Stimulated activated CD4-positive, alpha-beta T cell treated with anti-CD3 and anti-CD28 coated beads, Interleukin-15, amount 100 ng/mL, for 24 hours (primary cell): ENCODE measurements at regions not wholly inside any gene's neighbourhood (a gene's known extent, or its start where the extent isn't known, plus 50 kb on each side); places are given as distances from the start of the nearest gene placed in this dataset.
"Not testable (repeated sequence)": the region's sequence is repeated elsewhere in the genome, so short reads cannot be mapped to it uniquely, and the experiment has no call there.

Source experiments
- DNase-seq: peaks from one replicate; pipeline ENCODE4 v3.0.0-alpha.2; 2020

DNA sequence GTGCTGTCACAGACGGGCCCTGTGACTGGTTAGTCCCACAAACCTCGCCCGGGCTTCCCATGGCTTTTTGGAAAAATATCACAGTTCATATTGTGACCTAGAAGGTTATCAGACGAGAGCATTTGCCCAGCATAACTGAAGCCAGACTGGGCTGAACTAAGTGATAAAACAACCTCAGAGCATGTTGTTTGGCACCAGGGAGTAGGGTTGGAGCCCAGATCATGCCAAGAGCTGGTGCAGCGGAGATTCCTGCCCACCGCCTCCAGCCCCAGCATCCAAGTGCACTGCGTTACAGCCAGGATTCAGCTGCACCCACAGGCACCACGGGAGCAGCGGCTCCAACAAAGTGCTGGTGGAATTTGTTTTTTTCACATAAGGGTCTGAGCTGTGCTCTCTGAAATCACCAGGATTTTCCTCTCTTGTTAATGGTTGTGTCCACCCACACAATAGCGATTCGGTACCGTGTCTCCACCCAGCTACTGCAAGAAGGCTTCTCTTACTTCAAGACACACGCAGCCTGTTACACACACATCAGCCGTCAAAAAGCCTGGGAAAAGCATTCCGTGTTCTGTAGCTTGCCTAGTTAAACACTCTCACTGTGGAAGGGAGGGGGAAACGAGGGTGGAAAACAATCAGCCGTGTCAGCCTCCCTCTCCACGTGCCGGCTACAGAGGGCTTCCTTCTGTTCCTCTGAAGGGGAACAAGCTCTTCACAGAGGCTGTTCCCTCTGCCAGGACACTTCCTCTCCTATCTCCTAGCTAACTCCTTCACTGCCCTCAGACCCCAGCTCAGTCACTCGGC, 273.8 kb downstream of the C16orf95 start:
- no peak for DNase-seq

DNA sequence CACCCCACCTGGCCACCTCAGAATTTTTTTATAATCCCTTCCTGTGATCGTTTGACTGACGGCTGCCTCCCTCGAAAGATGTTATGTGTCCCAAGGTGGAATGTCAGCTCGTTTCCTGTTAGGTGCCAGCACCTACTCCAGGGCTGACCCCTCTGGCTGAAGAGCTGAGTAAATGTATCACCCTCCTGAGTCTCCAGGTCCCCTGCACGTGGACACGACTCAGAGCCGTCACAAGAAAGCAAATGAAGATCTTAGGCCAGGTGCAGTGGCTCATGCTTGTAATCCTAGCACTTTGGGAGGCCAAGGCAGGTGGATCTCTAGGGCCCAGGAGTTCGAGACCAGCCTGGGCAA, 273.2 kb downstream of the C16orf95 start:
- DNase-seq, result no peak

DNA sequence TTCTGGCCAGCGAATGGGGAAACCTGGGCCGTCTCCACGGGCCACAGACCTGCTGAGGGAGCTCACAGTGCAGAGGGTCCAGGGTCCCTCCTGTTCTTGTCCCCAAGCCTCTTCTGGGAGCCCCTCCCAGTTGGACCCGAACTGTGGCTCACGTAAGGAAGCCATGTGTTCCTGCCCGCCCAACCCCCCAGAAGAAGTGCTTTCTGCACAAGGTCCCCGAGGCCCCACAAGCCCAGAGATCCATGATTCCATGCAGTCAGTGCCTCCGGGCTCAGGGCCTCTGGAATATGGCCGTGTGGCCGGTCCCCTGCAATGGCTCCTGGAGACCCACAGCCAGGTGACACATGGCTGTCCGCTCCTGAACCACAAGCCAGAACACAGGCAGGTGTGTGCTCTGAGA, 272.4 kb downstream of the C16orf95 start:
- DNase-seq, result no peak

DNA sequence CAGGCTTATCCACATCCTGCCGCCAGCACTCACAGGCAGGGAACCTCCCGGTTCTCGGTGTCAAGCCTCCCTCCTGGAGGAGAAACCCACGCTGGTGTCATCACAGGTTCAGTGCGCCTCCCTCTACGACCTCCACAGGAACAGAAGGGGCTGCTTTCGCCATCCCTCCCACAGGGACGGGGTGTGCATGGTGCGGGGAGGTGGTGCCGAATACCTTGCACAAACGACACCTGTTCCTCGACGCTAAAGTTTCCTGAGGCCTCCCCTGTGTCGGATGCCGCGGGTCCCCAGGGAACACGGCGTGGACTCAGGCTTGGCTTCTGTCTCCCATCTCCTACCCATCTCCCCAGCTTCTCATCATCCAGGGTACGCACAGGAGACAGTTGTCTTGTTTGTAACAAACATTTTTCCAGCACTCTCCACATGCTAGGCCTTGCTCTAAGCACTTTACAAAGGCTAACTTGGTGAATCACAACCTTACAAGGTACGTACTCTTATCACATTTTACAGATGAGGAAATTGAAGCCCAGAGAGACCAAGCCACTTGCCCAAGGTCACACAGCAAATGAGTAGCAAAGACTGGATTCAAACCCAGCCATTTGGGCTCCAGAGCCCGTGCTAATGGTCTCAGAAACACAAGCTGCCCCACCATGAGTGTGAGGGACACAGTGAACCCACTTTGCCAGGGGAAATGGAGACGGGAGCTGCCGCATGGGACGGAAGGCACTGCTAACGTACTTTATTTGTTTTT, 271.6 kb downstream of the C16orf95 start:
- DNase-seq, result no peak

- no peak for DNase-seq
Measured at GRCh38 chr16:87046235-87046634, 271.0 kb downstream of the C16orf95 start.

GRCh38 chr16:87047221-87048037, 269.8 kb downstream of the C16orf95 start:
- no peak for DNase-seq

GRCh38 chr16:87048038-87048729, 269.0 kb downstream of the C16orf95 start:
- no peak for DNase-seq

- DNase-seq, result no peak
Measured at GRCh38 chr16:87048730-87049115, 268.5 kb downstream of the C16orf95 start.

DNA sequence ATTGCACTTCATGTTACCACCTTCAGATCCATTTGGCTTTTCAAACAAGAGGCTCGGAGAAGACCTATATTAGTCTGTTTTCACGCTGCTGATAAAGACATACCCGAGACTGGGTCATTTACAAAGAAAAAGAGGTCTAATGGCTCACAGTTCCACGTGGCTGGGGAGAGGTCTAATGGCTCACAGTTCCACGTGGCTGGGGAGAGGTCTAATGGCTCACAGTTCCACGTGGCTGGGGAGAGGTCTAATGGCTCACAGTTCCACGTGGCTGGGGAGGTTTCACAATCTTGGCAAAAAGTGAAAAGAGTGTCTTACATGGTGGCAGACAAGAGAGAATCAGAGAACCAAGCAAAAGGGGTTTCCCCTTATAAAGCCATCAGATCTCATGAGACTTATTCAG, 268.0 kb downstream of the C16orf95 start:
- DNase-seq, result not testable (repeated sequence)

- no peak for DNase-seq
Measured at GRCh38 chr16:87050142-87050541, 267.1 kb downstream of the C16orf95 start.

DNA sequence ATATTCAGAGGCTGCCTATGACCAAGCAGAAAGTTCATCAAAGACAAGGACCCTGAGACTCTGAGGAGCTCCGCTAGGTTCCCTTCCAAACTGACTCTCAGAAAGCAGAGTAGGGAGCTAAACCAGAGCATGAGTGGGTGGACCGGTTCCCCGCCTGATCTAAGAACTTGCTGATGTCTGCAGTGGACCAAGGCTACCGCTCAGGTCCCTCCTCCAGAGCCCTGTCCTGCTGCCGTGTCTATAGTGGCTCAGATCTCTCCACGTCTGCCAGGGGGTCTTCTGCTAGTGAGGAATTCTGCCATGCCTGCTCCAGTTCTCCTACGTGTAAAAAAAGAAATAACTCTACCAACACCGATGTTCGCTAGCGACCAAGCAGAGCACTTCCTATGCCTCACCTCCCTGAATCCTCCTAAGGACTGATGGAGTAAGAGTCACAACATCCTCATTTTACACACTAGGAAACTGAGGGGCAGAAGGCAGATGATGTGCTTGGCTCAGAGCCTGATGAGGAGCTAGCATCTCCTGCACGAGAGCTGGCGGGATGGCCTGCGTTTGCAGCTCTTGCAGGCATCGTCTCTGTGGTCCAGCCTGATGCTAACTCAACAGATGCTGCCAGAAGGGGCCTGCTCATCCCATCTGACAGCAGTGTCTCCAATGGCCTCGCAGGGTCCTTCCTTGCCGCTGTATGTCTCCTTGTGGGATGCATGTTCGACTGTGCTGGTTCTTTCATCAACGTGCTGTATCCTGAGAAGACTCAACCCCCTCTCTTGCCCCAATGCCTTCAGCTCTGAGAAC, 265.5 kb downstream of the C16orf95 start:
- no peak for DNase-seq

GRCh38 chr16:87052506-87052905, 264.7 kb downstream of the C16orf95 start:
- no peak for DNase-seq

- no peak for DNase-seq
Measured at GRCh38 chr16:87053016-87053982, 263.9 kb downstream of the C16orf95 start.

GRCh38 chr16:87054154-87054553, 263.0 kb downstream of the C16orf95 start:
- DNase-seq, result no peak

- no peak for DNase-seq
Measured at GRCh38 chr16:87054856-87055255, 262.3 kb downstream of the C16orf95 start.

- DNase-seq, result no peak
Measured at GRCh38 chr16:87056083-87056482, 261.1 kb downstream of the C16orf95 start.

GRCh38 chr16:87056551-87056950, 260.6 kb downstream of the C16orf95 start:
- no peak for DNase-seq

- no peak for DNase-seq
Measured at GRCh38 chr16:87057211-87057881, 259.8 kb downstream of the C16orf95 start.

GRCh38 chr16:87057951-87058560, 259.1 kb downstream of the C16orf95 start:
- no peak for DNase-seq

DNA sequence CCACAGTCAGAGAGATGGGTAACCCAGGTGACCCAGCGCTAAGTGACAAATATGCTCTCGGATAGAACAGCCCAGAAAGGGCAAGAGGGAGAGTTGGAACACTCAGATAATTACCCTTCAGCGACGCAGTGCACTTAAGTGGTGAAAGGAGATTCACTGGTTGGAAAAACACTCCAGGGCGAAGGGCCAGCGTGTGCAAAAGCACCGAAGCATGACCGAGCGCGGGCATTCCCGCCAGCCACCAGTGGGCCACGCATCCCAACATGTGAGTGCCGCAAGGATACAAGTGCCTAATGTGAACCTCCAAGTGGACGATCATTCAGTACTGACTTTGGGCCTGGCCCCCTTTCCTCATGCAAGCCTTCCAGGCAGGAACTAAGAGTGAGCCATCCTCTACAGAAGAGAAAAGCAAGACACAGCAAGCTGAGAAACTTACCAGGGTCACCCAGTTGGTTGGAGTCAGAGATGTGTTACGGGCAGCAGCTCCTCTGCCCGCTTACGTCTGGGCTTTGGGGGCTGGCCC, 258.4 kb downstream of the C16orf95 start:
- DNase-seq, result no peak
